HepG2 (cell line): ENCODE measurements at regions not wholly inside any gene's neighbourhood (a gene's known extent, or its start where the extent isn't known, plus 50 kb on each side); places are given as distances from the start of the nearest gene placed in this dataset.

Source experiments
- ATAC-seq: fragments of 200-7000 bp; cut with Tn5 transposase; 3 replicates; pipeline ENCODE4 v1.9.1; 2020; ENCODE audit warnings: mild to moderate bottlenecking, moderate library complexity
- BruUV-seq: library from RNA; stranded (reverse); fragments of 400-500 nt; replicated peaks from 2 replicates; lab custom pipeline; 2021; lab: Mats Ljungman, UMichigan
- CTCF ChIA-PET: fragments of 300-600 bp; formaldehyde crosslinking; extraction: SDS; loops from one replicate; lab custom pipeline; 2021; ENCODE audit warnings: low total read pairs, inconsistent platforms, low intra/inter-chr PET ratio; lab: Yijun Ruan, JAX
- POLR2A ChIA-PET: fragments of 350-600 bp; sonication (Branson Sonifier 250); formaldehyde crosslinking; loops from one replicate; lab custom pipeline; 2020; ENCODE audit warnings: antibody characterized with exemption, inconsistent platforms; lab: Yijun Ruan, JAX
- DNase-seq: peaks from one replicate; pipeline ENCODE4 v3.0.0-alpha.2; 2015; ENCODE audit warnings: low spot score
- FAIRE-seq: peaks from 3 replicates; lab custom pipeline; 2011; peaks lifted over from hg19 to GRCh38; lab: Jason Lieb, UNC
- H2AFZ ChIP-seq: one replicate; pipeline ENCODE4 v1.6.1; 2011; ENCODE audit warnings: low read length, inconsistent platforms
- H3K27ac ChIP-seq: fragments of 300-600 bp; 3 replicates; pipeline ENCODE4 v1.8.0; 2011; ENCODE audit warnings: mixed run types, mild to moderate bottlenecking, mixed read lengths, low read length, inconsistent platforms; ENCODE audit not compliant: insufficient read depth; ENCODE audit errors: extremely low read length
- H3K27me3 ChIP-seq, 2 experiments: fragments of 200-600 bp in 1 of 2; 2 replicates in 1 of 2; 3 replicates in 1 of 2; pipeline versions ENCODE4 v1.6.0 to v1.8.0; 2011; ENCODE audit warnings: low read length in 2 of 2, mild to moderate bottlenecking in 2 of 2, moderate library complexity in 2 of 2, inconsistent platforms in 1 of 2; ENCODE audit not compliant: insufficient read depth in 2 of 2, control insufficient read depth in 1 of 2
- H3K36me3 ChIP-seq, 2 experiments: fragments of 200-600 bp in 1 of 2; replicated peaks in 1 of 2; 2 replicates in 1 of 2; 3 replicates in 1 of 2; pipeline versions ENCODE4 v1.5.1 to v1.8.0; 2011; ENCODE audit warnings: low read length in 2 of 2, inconsistent platforms in 1 of 2; ENCODE audit not compliant: insufficient read depth in 2 of 2, control insufficient read depth in 1 of 2
- H3K4me1 ChIP-seq: 2 replicates; pipeline ENCODE4 v1.5.1; 2012; ENCODE audit warnings: low read length, inconsistent platforms; ENCODE audit not compliant: insufficient read depth
- H3K4me2 ChIP-seq: 2 replicates; pipeline ENCODE4 v1.6.0; 2011; ENCODE audit warnings: low read depth, low read length, inconsistent platforms
- H3K4me3 ChIP-seq, 3 experiments: fragments of 200-600 bp in 1 of 3; sonication (generic), shearing (Covaris generic) in 1 of 3; replicated peaks in 1 of 3; 2 replicates each; pipeline ENCODE4 v1.5.1; 2011 to 2016; ENCODE audit warnings: low read length in 3 of 3, inconsistent platforms in 2 of 3, low read depth in 2 of 3, mild to moderate bottlenecking in 2 of 3, control low read depth in 1 of 3, mixed read lengths in 1 of 3; ENCODE audit not compliant: insufficient read depth in 1 of 3
- H3K79me2 ChIP-seq: one replicate; pipeline ENCODE4 v1.6.1; 2011; ENCODE audit warnings: low read length, inconsistent platforms; ENCODE audit not compliant: insufficient read depth
- H3K9ac ChIP-seq: 2 replicates; pipeline ENCODE4 v1.6.0; 2011; ENCODE audit warnings: mild to moderate bottlenecking, low read depth, low read length, inconsistent platforms; ENCODE audit not compliant: insufficient read depth
- H3K9me3 ChIP-seq: 2 replicates; pipeline ENCODE4 v1.5.1; 2012; ENCODE audit warnings: mild to moderate bottlenecking, low read length
- H4K20me1 ChIP-seq: 2 replicates; pipeline ENCODE4 v1.6.0; 2011; ENCODE audit warnings: inconsistent platforms, mild to moderate bottlenecking, low read length, moderate library complexity; ENCODE audit not compliant: insufficient read depth
- ESRRA ChIP-seq: sonication (generic); formaldehyde crosslinking; IDR thresholded peaks from 2 replicates; pipeline ENCODE4 v1.5.1; 2020; ENCODE audit warnings: mild to moderate bottlenecking, low read depth, missing genetic modification reagents
- GATAD1 ChIP-seq: IDR thresholded peaks from 2 replicates; pipeline ENCODE4 v1.6.1; 2016; ENCODE audit warnings: missing genetic modification reagents, missing compliant biosample characterization
- GTF2F1 ChIP-seq: fragments of 150-350 bp; IDR thresholded peaks from 2 replicates; pipeline ENCODE4 v1.6.1; 2014; ENCODE audit warnings: low read length
- PBX2 ChIP-seq: IDR thresholded peaks from 2 replicates; pipeline ENCODE4 v1.6.1; 2016; ENCODE audit warnings: control low read depth
- RXRB ChIP-seq: IDR thresholded peaks from 2 replicates; pipeline ENCODE4 v1.6.1; 2016; ENCODE audit warnings: borderline replicate concordance, missing genetic modification reagents, missing compliant biosample characterization
- SMC3 ChIP-seq: IDR thresholded peaks from 2 replicates; pipeline ENCODE4 v1.6.1; 2011; ENCODE audit warnings: low read length, improper control_type of control experiment
- WIZ ChIP-seq: sonication (generic); formaldehyde crosslinking; IDR thresholded peaks from 2 replicates; pipeline ENCODE4 v1.5.1; 2020; ENCODE audit warnings: mild to moderate bottlenecking, missing genetic modification reagents
- ZFP90 ChIP-seq: sonication (generic); formaldehyde crosslinking; IDR thresholded peaks from 2 replicates; pipeline ENCODE4 v1.8.0; 2022; ENCODE audit warnings: missing genetic modification reagents, mild to moderate bottlenecking, inconsistent platforms, borderline replicate concordance
- ZNF230 ChIP-seq: sonication (generic); formaldehyde crosslinking; IDR thresholded peaks from 2 replicates; pipeline ENCODE4 v1.4.0; 2020; ENCODE audit warnings: mild to moderate bottlenecking, missing genetic modification reagents
- ZNF737 ChIP-seq: sonication (generic); formaldehyde crosslinking; IDR thresholded peaks from 2 replicates; pipeline ENCODE4 v1.5.0; 2020; ENCODE audit warnings: missing genetic modification reagents, mild to moderate bottlenecking, borderline replicate concordance
- ZNF891 ChIP-seq: sonication (generic); formaldehyde crosslinking; IDR thresholded peaks from 2 replicates; pipeline ENCODE4 v1.5.0; 2020; ENCODE audit warnings: mild to moderate bottlenecking, missing genetic modification reagents
- ZSCAN30 ChIP-seq: sonication (generic); formaldehyde crosslinking; IDR thresholded peaks from 2 replicates; pipeline ENCODE4 v1.5.0; 2020; ENCODE audit warnings: mild to moderate bottlenecking, missing genetic modification reagents
- WGBS: methylation state at CpG from one replicate; pipeline ENCODE4 v1.1.6; 2017; ENCODE audit warnings: low lambda C conversion rate; 5-methylcytosine and 5-hydroxymethylcytosine counted together
- in situ Hi-C: cut with HindIII; loops from 2 replicates; pipeline ENCODE4 v1.10.0; 2017; ENCODE audit warnings: low pct_unique_long_range_greater_than_20kb; ENCODE audit not compliant: extremely low pct_ligation_motif_present
- intact Hi-C: fragments of 100-400 bp; cut with micrococcal nuclease; formaldehyde crosslinking; loops from one replicate; pipeline ENCODE4 v1.10.0; 2022; ENCODE audit not compliant: unreplicated experiment

GRCh38 chr5:13609504-13609903, 335.0 kb downstream of the DNAH5 start:
- H3K4me3 ChIP-seq: no peak overlapping the region
- BruUV-seq: no TSS peak
- intact Hi-C loops (no loop called here), in situ Hi-C loops (no loop called here)
- no peaks in the 10 kb centered on the region for H3K79me2 ChIP-seq
- TF ChIP-seq GATAD1: no peak
- TF ChIP-seq ZNF737 (CRISPR knock-in tag): no peak
- no peak for TF ChIP-seq PBX2 (CRISPR knock-in tag)
- no peak for TF ChIP-seq ZNF230
- no peak for TF ChIP-seq ZNF891 (CRISPR knock-in tag)
- no peak for TF ChIP-seq GTF2F1
- no peak for TF ChIP-seq WIZ (CRISPR knock-in tag)
- WGBS: 31% methylated on average over 4 of the region's 4 CpGs
- H3K9ac ChIP-seq: no peak overlapping the region
- no peak for DNase-seq
- H3K27ac ChIP-seq: no peak overlapping the region
- H2AFZ ChIP-seq: no peak overlapping the region
- ChIA-PET POLR2A (no interaction called here), CTCF (no interaction called here)
- no peaks in the 10 kb centered on the region for H3K36me3 ChIP-seq
- H3K27me3 ChIP-seq: no peaks in the 10 kb centered on the region
- peaks cover 67% of the 10 kb centered on the region for H3K9me3 ChIP-seq
- H3K4me1 ChIP-seq: no peaks in the 10 kb centered on the region
- H4K20me1 ChIP-seq: no peaks in the 10 kb centered on the region
- no peak for ATAC-seq
- H3K4me2 ChIP-seq: no peak overlapping the region
- FAIRE-seq: no peak

- in situ Hi-C loops (no loop called here), intact Hi-C loops (no loop called here)
- no peaks in the 10 kb centered on the region for H3K27me3 ChIP-seq
- H3K4me2 ChIP-seq: no peak overlapping the region
- H4K20me1 ChIP-seq: no peaks in the 10 kb centered on the region
- ChIA-PET POLR2A (no interaction called here), CTCF (no interaction called here)
- H3K4me3 ChIP-seq: no peak overlapping the region
- no peak for ATAC-seq
- H3K27ac ChIP-seq: no peak overlapping the region
- no peaks in the 10 kb centered on the region for H3K4me1 ChIP-seq
- 41% methylated on average over 1 of the region's 1 CpG for WGBS
- no peak overlapping the region for H3K9ac ChIP-seq
- TF ChIP-seq ZFP90 (CRISPR knock-in tag) (no peak), ESRRA (no peak), SMC3 (no peak), RXRB (no peak), ZSCAN30 (CRISPR knock-in tag) (no peak)
- no peaks in the 10 kb centered on the region for H3K36me3 ChIP-seq
- FAIRE-seq: no peak
- no TSS peak for BruUV-seq
- H2AFZ ChIP-seq: no peak overlapping the region
- H3K9me3 ChIP-seq: peaks cover 60% of the 10 kb centered on the region
- H3K79me2 ChIP-seq: no peaks in the 10 kb centered on the region
- no peak for DNase-seq
These were observed 338.4 kb downstream of the DNAH5 start for GRCh38 chr5:13606051-13606450.
